MM.1S (cell line): ENCODE measurements at regions not wholly inside any gene's neighbourhood (a gene's known extent, or its start where the extent isn't known, plus 50 kb on each side); places are given as distances from the start of the nearest gene placed in this dataset.
"Not testable (repeated sequence)": the region's sequence is repeated elsewhere in the genome, so short reads cannot be mapped to it uniquely, and the experiment has no call there.

Experiments
- DNase-seq: peaks from one replicate; pipeline ENCODE4 v3.0.0-alpha.2; 2015
- H2AFZ ChIP-seq: fragments of 300-600 bp; sonication (generic); 2 replicates; pipeline ENCODE4 v1.6.0; 2016; ENCODE audit warnings: antibody characterized with exemption, low read length
- H3F3A ChIP-seq: fragments of 300-600 bp; sonication (generic); 2 replicates; pipeline ENCODE4 v1.6.1; 2016; ENCODE audit warnings: mild to moderate bottlenecking, antibody characterized with exemption, low read length, moderate library complexity, mixed read lengths; ENCODE audit not compliant: insufficient read depth
- H3K27ac ChIP-seq: fragments of 300-600 bp; sonication (generic); 2 replicates; pipeline ENCODE4 v1.5.1; 2016; ENCODE audit warnings: mild to moderate bottlenecking, low read length
- H3K27me3 ChIP-seq: fragments of 300-600 bp; sonication (generic); replicated peaks from 2 replicates; pipeline ENCODE4 v1.6.0; 2016; ENCODE audit warnings: low read length; ENCODE audit not compliant: insufficient read depth
- H3K36me3 ChIP-seq: fragments of 300-600 bp; sonication (generic); replicated peaks from 2 replicates; pipeline ENCODE4 v1.6.1; 2016; ENCODE audit warnings: mild to moderate bottlenecking, low read length, mixed read lengths; ENCODE audit not compliant: insufficient read depth
- H3K4me1 ChIP-seq: fragments of 300-600 bp; sonication (generic); 2 replicates; pipeline ENCODE4 v1.6.1; 2016; ENCODE audit warnings: low read length, mixed read lengths
- H3K4me2 ChIP-seq: fragments of 300-600 bp; sonication (generic); 2 replicates; pipeline ENCODE4 v1.6.0; 2016; ENCODE audit warnings: low read depth, low read length
- H3K4me3 ChIP-seq: fragments of 300-600 bp; sonication (generic); 2 replicates; pipeline ENCODE4 v1.5.1; 2016; ENCODE audit warnings: low read length, mixed read lengths
- H3K79me2 ChIP-seq: fragments of 300-600 bp; sonication (generic); 2 replicates; pipeline ENCODE4 v1.6.1; 2016; ENCODE audit warnings: mixed run types, low read length, mixed read lengths
- H3K9ac ChIP-seq: fragments of 300-600 bp; sonication (generic); 2 replicates; pipeline ENCODE4 v1.6.1; 2016; ENCODE audit warnings: low read length, mixed read lengths
- H3K9me2 ChIP-seq: fragments of 300-600 bp; sonication (generic); replicated peaks from 2 replicates; pipeline ENCODE4 v1.6.1; 2016; ENCODE audit warnings: mild to moderate bottlenecking, low read length, mixed read lengths; ENCODE audit not compliant: insufficient read depth
- H3K9me3 ChIP-seq: fragments of 300-600 bp; sonication (generic); replicated peaks from 2 replicates; pipeline ENCODE4 v1.6.1; 2016; ENCODE audit warnings: mild to moderate bottlenecking, low read length, mixed read lengths; ENCODE audit not compliant: insufficient read depth
- H4K20me1 ChIP-seq: fragments of 300-600 bp; sonication (generic); 2 replicates; pipeline ENCODE4 v1.6.1; 2016; ENCODE audit warnings: mild to moderate bottlenecking, low read length, moderate library complexity, mixed read lengths; ENCODE audit not compliant: insufficient read depth
- EZH2 ChIP-seq: fragments of 300-600 bp; sonication (generic); optimal IDR thresholded peaks from 2 replicates; pipeline ENCODE3; 2017; ENCODE audit warnings: low read depth, mild to moderate bottlenecking, antibody characterized with exemption, low read length, mixed read lengths
- EZH2phosphoT487 ChIP-seq: fragments of 300-600 bp; sonication (generic); IDR thresholded peaks from 2 replicates; pipeline ENCODE4 v1.6.1; 2018; ENCODE audit warnings: antibody characterized with exemption, low read length
- TF ChIP-seq, protein P1 (sequence below): fragments of 300-600 bp; sonication (generic); IDR thresholded peaks from 2 replicates; pipeline ENCODE4 v1.5.1; 2016; ENCODE audit warnings: antibody characterized with exemption, low read length, mixed read lengths

DNA sequence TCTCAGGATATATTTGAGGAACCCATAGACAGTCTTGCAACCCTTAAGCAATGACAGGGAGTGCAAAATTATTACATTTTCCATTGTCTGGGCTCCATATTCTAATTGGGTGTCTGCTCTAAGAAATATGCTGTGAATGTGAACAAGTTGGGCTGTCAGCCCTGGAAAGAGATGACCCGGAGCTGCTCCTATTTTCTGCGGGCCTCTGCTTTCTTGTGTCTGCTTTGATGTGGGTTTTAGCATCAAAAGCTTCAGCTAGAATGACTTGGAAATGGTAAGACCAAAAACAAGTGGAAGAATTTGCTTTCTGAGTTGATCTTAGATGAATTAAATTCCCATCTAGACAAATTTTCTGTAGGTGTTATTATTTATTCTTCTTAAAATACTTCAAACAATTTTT lies 343.6 kb upstream of the IGFBP3 start:
- no peak for DNase-seq
- H3K9me2 ChIP-seq: no peaks in the 10 kb centered on the region
- no peaks in the 10 kb centered on the region for H3K79me2 ChIP-seq
- H3F3A ChIP-seq: no peaks in the 10 kb centered on the region
- no peak overlapping the region for H3K4me3 ChIP-seq
- H3K27ac ChIP-seq: no peak overlapping the region
- no peaks in the 10 kb centered on the region for H3K4me1 ChIP-seq
- TF ChIP-seq EZH2phosphoT487: no peak
- TF ChIP-seq EZH2: no peak
- no peaks in the 10 kb centered on the region for H3K36me3 ChIP-seq
- H3K27me3 ChIP-seq: no peaks in the 10 kb centered on the region
- H3K9ac ChIP-seq: no peak overlapping the region
- H4K20me1 ChIP-seq: no peaks in the 10 kb centered on the region
- no peak overlapping the region for H3K4me2 ChIP-seq
- no peaks in the 10 kb centered on the region for H3K9me3 ChIP-seq
- H2AFZ ChIP-seq: no peak overlapping the region

DNA sequence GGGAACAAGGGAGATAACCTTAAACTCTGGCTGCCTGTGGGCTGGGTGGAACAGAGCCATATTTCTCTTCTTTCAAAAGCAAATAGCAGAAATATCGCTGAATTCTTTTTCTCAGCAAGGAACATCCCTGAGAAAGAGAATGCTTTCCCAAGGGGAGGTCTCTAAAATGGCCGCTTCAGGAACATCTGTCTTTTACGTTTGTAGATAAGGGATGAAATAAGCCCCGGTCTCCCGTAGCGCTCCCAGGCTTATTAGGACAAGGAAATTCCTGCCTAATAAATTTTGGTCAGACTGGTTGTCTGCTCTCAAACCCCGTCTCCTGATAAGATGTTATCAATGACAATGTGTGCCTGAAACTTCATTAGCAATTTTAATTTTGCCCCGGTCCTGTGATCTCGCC lies 340.6 kb upstream of the IGFBP3 start:
- H3K4me2 ChIP-seq, H4K20me1 ChIP-seq, H3F3A ChIP-seq, H3K9ac ChIP-seq, H3K79me2 ChIP-seq, H3K27ac ChIP-seq, H3K4me3 ChIP-seq, H3K36me3 ChIP-seq, H3K27me3 ChIP-seq, H3K9me2 ChIP-seq, DNase-seq, H2AFZ ChIP-seq, H3K9me3 ChIP-seq, H3K4me1 ChIP-seq: not testable (repeated sequence)

DNA sequence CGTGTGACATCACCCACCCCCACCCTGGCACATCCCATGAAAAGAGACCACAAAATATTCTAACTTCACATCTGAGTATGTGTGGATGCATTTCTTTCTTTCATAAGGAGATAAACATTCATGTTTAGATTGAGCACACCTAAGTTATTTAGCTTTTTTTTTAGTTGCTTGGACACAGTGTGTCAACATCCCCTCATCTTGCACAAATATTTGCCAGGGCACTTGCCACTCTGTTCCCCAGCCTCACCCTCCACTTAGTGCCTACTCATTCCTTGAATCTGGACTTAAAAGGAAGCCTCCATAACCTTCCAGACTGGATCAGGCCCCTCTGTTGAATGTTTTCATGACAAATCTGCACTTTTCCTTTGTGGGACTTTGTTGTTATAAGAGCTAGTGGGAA lies 338.9 kb upstream of the IGFBP3 start:
- Histone ChIP-seq H2AFZ (no peak overlapping the region), H3K79me2 (no peaks in the 10 kb centered on the region), H4K20me1 (no peaks in the 10 kb centered on the region), H3K9me2 (no peaks in the 10 kb centered on the region), H3K36me3 (no peaks in the 10 kb centered on the region), H3F3A (no peaks in the 10 kb centered on the region), H3K27me3 (no peaks in the 10 kb centered on the region), H3K9me3 (no peaks in the 10 kb centered on the region), H3K4me2 (no peak overlapping the region), H3K4me3 (no peak overlapping the region), H3K9ac (no peak overlapping the region), H3K4me1 (no peaks in the 10 kb centered on the region), H3K27ac (no peak overlapping the region)
- no peak for TF ChIP-seq EZH2
- TF ChIP-seq, protein P1, sequence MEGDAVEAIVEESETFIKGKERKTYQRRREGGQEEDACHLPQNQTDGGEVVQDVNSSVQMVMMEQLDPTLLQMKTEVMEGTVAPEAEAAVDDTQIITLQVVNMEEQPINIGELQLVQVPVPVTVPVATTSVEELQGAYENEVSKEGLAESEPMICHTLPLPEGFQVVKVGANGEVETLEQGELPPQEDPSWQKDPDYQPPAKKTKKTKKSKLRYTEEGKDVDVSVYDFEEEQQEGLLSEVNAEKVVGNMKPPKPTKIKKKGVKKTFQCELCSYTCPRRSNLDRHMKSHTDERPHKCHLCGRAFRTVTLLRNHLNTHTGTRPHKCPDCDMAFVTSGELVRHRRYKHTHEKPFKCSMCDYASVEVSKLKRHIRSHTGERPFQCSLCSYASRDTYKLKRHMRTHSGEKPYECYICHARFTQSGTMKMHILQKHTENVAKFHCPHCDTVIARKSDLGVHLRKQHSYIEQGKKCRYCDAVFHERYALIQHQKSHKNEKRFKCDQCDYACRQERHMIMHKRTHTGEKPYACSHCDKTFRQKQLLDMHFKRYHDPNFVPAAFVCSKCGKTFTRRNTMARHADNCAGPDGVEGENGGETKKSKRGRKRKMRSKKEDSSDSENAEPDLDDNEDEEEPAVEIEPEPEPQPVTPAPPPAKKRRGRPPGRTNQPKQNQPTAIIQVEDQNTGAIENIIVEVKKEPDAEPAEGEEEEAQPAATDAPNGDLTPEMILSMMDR: no peak
- no peak for DNase-seq

DNA sequence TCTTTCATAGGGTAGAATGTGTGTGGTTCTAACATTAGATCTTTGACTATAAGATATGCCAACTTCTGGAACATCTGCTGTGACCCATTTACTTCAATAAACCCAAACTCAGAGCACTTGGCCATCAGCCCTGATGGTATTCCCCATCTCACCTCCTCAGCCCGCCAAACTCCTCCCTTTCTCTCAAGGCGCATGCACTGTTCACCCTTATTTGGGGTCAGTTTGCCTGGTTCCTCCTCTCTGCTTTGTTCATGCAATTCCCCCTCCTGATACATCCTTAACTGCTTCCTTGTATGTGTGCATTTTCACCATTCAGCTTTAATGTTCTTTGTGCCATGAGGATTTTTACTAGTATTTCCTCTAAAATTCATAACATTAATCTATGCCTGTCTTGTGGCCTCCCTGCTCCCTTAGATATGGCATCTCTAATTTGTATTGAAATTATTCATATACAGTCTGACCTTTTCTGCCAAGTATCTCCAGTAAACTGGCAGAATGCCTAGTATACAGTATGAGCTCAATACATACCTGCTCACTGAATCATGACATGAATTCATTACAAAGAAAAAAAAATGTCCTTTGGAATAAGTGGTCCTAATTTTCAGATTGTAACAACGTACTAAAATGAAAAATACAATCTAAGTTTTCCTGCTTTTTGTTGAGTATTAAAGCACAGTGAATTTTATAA lies 336.8 kb upstream of the IGFBP3 start:
- Histone ChIP-seq H3K27me3 (no peaks in the 10 kb centered on the region), H2AFZ (no peak overlapping the region), H3K9ac (no peak overlapping the region), H3K27ac (no peak overlapping the region), H3K36me3 (no peaks in the 10 kb centered on the region), H3K79me2 (no peaks in the 10 kb centered on the region), H3K4me2 (no peak overlapping the region), H4K20me1 (no peaks in the 10 kb centered on the region), H3K4me1 (0 out of 2 replicates have a peak, but pooled peaks cover 3% of the 10 kb centered on the region), H3F3A (no peaks in the 10 kb centered on the region), H3K9me3 (no peaks in the 10 kb centered on the region), H3K9me2 (no peaks in the 10 kb centered on the region), H3K4me3 (no peak overlapping the region)
- no peak for TF ChIP-seq EZH2
- TF ChIP-seq EZH2phosphoT487: no peak
- TF ChIP-seq, protein P1: no peak
- DNase-seq: no peak
